ENCODE measurements at regions not wholly inside any gene's neighbourhood (a gene's known extent, or its start where the extent isn't known, plus 50 kb on each side); places are given as distances from the start of the nearest gene placed in this dataset.

- TF ChIP-seq YY1 (IDR thresholded peaks at IDR 0.05; ENCODE audit: insufficient read depth, insufficient read length): no peak
- TF ChIP-seq ZNF274 (IDR thresholded peaks at IDR 0.05; ENCODE audit: low read depth, low read length): no peak
- TF ChIP-seq SUZ12 (IDR thresholded peaks at IDR 0.05; ENCODE audit: extremely low read depth, insufficient read depth, insufficient read length): no peak
Measured at GRCh38 chr6:19332806-19333460, 504.2 kb upstream of the ID4 start.

Measured in NT2/D1 (cell line).